HFF-Myc (cell line): ENCODE measurements at regions not wholly inside any gene's neighbourhood (a gene's known extent, or its start where the extent isn't known, plus 50 kb on each side); places are given as distances from the start of the nearest gene placed in this dataset.

Experiments used
- DNase-seq: peaks from one replicate; pipeline ENCODE4 v3.0.0-alpha.2; 2011; ENCODE audit warnings: low read depth; ENCODE audit errors: extremely low read depth
- H3K4me3 ChIP-seq: replicated peaks from 2 replicates; pipeline ENCODE4 v1.5.1; 2011; ENCODE audit warnings: low read depth, mild to moderate bottlenecking, control low read depth, low read length
- TF ChIP-seq, protein P1 (sequence below): IDR thresholded peaks from 2 replicates; pipeline ENCODE4 v1.5.1; 2012; ENCODE audit warnings: mild to moderate bottlenecking, low read depth, low read length, control low read depth; ENCODE audit errors: missing control alignments

DNA sequence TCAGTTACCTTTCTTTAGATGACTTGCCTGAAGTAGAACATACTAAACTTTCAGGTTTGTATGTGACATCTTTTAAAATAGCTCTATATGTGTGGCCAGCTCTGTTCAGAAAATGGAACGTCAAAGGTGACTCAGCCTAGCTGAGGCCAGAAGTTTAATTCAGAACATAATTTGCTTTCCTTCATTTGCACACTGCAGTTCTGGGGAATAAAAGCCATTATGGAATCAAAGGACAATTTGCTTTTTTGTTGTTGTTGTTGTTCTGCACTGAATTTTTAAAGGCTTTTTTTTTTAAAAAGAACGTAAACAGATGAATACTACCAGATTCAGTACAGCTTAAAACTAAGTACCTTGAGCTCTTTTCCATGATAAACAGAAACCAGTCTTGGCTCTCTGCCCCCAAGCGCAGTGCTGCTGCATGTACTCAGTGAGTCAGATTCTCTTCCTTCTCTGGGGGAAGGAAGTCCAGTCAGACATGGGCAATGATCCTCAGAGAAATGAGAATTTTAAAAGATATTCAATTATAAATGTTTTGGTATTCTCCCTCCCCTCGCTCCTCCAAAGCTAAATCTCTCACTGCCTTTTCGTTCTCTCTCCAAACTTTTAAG, 644.2 kb downstream of the NOVA1 start:
- no peak overlapping the region for H3K4me3 ChIP-seq
- no peak for DNase-seq
- TF ChIP-seq, protein P1, sequence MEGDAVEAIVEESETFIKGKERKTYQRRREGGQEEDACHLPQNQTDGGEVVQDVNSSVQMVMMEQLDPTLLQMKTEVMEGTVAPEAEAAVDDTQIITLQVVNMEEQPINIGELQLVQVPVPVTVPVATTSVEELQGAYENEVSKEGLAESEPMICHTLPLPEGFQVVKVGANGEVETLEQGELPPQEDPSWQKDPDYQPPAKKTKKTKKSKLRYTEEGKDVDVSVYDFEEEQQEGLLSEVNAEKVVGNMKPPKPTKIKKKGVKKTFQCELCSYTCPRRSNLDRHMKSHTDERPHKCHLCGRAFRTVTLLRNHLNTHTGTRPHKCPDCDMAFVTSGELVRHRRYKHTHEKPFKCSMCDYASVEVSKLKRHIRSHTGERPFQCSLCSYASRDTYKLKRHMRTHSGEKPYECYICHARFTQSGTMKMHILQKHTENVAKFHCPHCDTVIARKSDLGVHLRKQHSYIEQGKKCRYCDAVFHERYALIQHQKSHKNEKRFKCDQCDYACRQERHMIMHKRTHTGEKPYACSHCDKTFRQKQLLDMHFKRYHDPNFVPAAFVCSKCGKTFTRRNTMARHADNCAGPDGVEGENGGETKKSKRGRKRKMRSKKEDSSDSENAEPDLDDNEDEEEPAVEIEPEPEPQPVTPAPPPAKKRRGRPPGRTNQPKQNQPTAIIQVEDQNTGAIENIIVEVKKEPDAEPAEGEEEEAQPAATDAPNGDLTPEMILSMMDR = no peak

DNA sequence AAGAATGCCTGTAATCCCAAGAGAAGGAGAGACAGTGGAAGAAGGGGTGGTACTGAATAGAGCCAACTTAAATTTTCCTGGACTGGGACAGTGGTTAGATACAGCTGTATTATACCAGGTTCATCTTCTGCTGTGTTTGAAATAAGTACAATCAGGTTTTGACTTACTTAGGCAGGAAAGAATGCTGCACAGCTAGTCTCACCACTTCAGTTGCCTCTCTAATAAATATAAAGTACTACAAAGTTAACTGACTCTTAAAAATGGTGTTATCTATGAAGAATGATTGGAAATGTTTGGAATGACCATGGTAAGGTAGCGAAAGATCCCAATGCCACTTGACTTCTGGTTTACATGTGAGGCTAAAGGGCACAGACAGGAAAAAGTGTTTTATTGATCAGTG, 652.1 kb downstream of the NOVA1 start:
- H3K4me3 ChIP-seq = no peak overlapping the region
- TF ChIP-seq, protein P1 = no peak
- DNase-seq = no peak

DNA sequence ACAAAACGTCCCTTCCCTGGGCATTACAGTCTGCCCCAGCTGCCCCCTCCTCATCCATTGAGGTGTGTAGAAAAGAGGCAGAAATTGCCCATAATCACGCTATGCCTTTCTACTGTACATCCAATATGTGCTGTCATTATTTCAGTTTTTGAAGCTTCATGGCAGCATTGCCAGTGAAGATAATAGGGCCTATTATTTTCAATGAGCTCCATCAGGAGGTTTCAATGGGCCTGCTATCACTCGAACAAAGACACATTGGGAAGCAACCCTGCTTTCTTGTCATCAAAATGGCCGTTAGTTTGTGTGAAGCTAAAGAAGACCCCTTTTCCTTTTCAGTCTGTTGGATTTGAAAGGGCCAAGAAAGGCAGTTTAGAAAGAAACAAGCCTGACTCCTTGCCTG, 653.8 kb downstream of the NOVA1 start:
- no peak overlapping the region for H3K4me3 ChIP-seq
- TF ChIP-seq, protein P1 = no peak
- DNase-seq = no peak

DNA sequence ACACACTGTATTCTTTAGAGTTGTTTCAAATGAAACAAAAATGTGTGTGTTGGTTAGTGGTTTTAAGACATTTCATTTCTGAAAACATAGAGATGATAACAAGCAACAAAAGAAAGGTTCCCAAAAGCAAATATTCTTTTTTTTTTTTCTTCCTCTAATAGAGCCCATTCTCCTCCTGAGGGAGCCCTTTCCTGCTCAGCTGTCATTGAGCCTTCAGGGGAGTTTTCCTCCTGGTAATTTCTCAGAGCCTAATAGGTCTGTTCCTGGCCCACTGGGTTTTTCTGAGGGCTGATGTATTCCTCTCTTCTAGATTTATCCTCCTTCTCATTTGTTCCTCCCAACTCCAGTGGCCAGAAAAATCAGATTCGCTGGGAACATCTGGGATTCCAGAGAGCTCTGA, 654.5 kb downstream of the NOVA1 start:
- TF ChIP-seq, protein P1 = no peak
- H3K4me3 ChIP-seq = no peak overlapping the region
- DNase-seq = no peak

DNA sequence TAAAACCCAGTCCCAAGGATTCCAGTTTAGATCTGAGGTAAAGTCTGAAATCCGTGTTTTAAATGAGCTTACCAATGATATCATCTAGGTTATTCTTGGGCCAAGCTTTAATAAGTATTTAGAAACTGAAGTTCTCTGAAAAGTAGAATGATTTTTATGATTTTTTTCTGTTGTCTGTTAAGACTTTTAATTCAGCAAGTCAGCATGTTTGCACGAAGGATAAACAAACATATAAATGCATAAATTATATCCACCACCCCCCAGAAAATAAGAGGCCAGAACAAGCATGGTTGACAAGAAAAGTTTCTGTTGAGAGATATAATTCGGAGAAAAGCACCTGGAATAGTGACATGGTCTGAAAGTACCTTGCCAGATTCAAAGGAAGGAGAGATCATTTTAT, 655.7 kb downstream of the NOVA1 start:
- H3K4me3 ChIP-seq = no peak overlapping the region
- no peak for DNase-seq
- TF ChIP-seq, protein P1 = no peak

DNA sequence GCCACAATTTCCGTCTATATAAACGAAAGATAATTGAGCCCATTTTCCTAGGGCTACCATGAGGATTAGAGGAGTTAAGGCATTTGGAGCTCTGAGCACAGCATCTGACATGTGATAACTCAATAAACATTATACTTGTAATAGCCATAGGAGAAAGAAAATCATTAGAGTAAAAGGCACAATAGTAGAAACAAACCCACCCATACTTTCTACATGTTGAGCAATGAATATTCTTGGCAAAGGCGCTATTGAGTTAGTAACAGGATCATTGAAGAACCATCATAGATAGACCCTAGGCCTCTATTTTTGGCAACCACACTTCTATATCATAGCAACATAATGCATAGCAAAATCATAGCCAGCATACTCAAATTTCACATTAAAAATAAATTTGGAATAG, 664.1 kb downstream of the NOVA1 start:
- TF ChIP-seq, protein P1 = no peak
- no peak overlapping the region for H3K4me3 ChIP-seq
- no peak for DNase-seq

DNA sequence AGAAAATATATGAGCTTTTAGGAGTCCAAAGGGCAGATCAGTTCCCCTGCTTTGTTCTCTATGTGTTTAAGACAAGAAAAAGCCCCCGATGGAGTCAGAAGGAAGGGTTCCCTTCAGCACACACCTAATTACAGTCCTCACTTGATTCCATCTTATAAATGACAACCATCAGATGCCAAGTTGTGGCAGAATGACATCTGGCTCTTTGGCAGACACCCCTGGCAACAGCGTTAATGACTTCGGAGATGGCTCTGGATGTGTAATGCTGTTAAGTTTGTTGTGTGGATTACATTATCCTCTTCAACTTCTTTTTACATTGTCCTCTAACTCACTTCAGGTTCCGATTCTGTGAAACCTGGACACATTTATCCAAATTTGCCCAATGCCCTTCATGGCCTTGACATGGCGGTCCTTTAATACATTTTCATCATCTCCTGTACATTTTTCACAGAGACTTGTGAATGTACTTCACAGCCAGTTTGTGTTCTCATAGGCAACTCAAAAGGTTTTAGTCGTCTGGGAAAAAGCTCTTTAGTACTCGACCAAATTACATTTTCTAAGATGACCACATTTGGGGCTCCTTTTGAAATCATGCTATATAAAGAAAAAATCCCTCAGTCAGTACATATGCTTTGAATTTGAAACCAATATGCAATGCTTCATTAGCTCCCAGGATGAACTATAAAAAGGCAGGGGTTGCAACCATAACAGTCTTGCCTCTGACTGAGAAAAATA, 667.8 kb downstream of the NOVA1 start:
- TF ChIP-seq, protein P1 = no peak
- H3K4me3 ChIP-seq = no peak overlapping the region
- no peak for DNase-seq
